NCI-H69 (cell line): ENCODE measurements at regions not wholly inside any gene's neighbourhood (a gene's known extent, or its start where the extent isn't known, plus 50 kb on each side); places are given as distances from the start of the nearest gene placed in this dataset.
A peak's percentile ranks its signal among the peaks of the same experiment; 100 is the strongest.

Experiments used
- DNase-seq: peaks from one replicate; lab custom pipeline; 2025; lab: John Stamatoyannopoulos, UW

DNA sequence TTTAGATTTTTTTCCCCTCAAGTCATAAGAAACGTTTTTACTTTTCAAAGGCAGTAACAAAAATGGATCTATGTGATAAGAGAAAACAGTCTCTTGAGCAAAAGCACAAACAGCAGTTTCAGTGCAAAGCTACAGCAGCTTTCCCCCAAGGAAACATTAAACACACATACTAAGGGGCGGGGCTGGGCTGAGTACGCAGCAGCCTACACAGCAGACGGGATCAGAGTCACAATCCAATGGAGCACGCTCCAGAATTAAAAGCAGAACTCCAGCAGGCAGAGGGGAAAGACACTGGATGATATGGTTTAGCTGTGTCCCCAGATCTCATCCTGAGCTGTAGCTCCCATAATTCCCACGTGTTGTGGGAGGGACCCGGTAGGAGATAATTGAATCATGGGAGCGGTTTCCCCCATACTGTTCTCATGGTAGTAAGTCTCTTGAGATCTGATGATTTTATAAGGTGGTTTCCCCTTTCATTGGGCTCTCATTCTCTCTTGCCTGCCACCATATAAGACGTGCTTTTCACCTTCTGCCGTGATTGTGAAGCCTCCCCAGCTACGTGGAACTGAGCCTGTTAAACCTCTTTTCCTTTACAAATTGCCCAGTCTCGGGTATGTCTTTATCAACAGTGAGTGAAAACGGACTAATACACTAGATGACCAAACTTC lies 116.2 kb upstream of the SLCO3A1 start:
- peak; percentile 34 for DNase-seq

GRCh38 chr15:91741986-91742385 lies 111.5 kb upstream of the SLCO3A1 start:
- DNase-seq = no peak

- no peak for DNase-seq
Observed at GRCh38 chr15:91751611-91752010, 101.9 kb upstream of the SLCO3A1 start.

DNA sequence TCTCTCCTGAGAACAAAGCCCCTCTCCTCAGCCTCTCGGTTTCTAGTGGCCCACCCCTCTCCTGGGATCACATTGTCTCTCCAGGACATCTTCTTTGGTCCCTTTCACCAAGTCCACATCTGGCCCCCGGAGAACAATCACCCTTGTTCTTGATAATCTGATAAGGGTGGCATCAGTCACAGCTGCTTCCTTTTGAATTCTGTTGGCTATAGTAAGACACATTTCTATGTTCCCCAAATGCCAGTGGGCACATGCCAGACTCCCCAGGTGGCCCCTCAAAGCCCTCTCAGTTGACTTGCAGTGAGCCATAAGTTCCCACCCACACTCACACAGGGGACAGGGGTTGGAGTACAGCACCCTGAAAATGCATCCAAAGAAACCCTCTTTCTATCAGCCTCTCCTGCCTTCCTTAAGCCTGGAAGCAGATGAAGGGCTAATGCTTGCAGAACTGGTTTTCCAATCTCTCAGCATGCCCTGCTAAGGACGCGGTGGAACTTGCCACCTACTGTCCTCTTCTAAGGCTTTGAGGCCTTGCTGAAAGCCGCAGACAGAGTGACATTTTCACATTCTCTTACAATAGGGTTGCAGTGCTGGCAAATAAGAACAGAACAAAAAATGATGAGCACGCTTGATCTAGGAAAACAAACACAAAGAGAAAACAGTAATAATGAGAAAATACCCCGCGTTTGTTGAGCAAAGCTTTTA lies 101.3 kb upstream of the SLCO3A1 start:
- no peak for DNase-seq

- DNase-seq = no peak
Observed at GRCh38 chr15:91759560-91759959, 93.9 kb upstream of the SLCO3A1 start.

- DNase-seq = no peak
Observed at GRCh38 chr15:91765660-91766059, 87.8 kb upstream of the SLCO3A1 start.

DNA sequence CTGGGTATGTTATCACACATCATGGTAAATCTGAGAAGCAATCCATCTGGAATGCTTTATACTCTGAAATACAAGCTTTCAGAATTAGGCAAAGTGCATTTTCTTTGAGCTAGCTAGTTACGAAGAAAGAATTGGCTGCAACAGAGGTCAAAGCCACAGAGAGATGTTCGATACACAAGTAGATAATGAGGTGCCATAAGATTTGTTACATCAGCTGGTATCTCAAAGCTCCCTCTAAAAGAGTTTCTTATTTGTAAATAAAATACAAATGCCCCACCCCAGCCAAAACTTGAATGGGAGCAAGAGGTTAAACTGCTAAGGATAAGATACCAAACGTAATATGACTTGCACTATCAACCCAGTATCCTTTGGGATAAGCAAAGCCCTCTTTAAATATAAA lies 84.0 kb upstream of the SLCO3A1 start:
- no peak for DNase-seq

DNA sequence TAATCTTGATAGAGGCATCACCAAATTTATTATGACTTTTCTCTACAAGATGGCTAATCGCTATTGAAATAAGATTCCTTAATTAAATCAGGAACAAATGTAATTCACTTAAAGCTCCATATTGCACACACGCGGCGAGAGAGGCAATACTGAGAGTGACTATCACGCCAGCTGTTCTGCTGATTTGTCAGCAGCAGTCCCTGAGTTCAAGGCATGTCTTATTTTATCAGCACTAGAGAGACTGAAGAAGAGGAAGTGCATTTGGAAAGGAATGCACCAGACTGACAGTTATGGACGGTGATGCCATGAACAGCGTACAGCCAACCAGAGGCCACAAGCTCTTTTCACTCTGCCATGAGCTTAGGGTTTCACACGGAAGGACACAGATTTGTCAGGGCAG lies 83.6 kb upstream of the SLCO3A1 start:
- DNase-seq = no peak

GRCh38 chr15:91776104-91776503 lies 77.4 kb upstream of the SLCO3A1 start:
- DNase-seq = no peak

GRCh38 chr15:91779960-91780359 lies 73.5 kb upstream of the SLCO3A1 start:
- no peak for DNase-seq

DNA sequence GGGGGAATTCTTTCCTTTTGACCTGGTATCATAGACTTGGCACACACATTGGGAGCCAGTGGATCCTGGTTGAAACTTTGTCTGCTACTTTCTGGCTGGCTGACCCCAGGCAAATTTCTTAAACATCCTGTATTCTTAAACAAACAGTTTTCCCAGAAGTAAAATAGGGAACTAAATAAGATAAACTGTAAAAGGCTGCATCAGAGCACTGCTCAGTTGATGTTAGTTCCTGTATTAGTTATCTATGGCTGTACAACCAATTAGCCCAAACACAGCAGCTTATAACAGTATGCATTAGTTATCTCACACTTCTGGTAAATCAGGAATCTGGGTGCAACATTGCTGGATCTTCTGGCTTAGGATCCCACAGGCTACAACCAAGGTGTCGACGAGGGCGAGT lies 73.1 kb upstream of the SLCO3A1 start:
- no peak for DNase-seq

DNA sequence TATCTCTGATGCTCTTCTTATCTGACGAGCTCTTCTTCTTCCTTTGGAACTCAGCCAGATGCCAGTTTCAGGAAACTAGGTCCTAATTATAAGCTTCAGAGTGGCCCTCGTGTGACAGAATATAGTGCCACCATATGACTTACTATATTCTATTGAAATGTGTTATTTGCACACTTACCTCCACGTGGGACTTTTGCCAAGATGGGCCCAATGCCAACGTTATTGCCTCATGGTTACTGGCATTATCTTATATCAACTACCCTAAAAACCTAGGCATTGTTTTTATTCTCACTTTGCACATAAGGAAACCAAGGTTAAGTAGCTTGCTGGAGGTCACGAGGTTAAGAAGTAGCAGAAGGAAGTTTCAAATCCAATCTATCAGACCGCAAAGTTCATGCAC lies 71.3 kb upstream of the SLCO3A1 start:
- peak; percentile 79 for DNase-seq

GRCh38 chr15:91783008-91783407 lies 70.5 kb upstream of the SLCO3A1 start:
- DNase-seq = peak; percentile 6

GRCh38 chr15:91783451-91783850 lies 70.1 kb upstream of the SLCO3A1 start:
- DNase-seq = no peak

- DNase-seq = no peak
Observed at GRCh38 chr15:91784973-91785709, 68.4 kb upstream of the SLCO3A1 start.

GRCh38 chr15:91787198-91787597 lies 66.3 kb upstream of the SLCO3A1 start:
- DNase-seq = peak; percentile 47

DNA sequence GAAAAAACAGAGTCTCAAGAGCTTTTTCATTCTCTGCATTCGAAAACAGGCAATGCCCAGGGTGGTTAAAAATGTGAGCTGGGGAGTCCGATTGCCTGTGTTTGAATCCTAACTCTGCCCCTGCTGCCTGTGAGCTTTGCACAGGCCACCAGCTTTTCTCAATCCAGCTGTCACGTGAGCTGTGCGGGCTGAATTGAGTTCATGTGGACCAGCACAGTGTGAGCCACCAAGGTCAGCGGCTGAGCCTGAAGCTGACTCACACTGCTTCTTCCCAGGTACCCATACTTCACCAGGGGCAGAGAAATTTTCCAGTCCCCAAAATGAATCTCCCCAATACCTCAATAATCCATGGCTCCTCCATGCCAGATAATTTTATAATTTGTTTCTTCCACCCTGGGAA lies 64.4 kb upstream of the SLCO3A1 start:
- DNase-seq = no peak

- no peak for DNase-seq
Observed at GRCh38 chr15:91790836-91791235, 62.7 kb upstream of the SLCO3A1 start.

GRCh38 chr15:91793771-91794170 lies 59.7 kb upstream of the SLCO3A1 start:
- no peak for DNase-seq

DNA sequence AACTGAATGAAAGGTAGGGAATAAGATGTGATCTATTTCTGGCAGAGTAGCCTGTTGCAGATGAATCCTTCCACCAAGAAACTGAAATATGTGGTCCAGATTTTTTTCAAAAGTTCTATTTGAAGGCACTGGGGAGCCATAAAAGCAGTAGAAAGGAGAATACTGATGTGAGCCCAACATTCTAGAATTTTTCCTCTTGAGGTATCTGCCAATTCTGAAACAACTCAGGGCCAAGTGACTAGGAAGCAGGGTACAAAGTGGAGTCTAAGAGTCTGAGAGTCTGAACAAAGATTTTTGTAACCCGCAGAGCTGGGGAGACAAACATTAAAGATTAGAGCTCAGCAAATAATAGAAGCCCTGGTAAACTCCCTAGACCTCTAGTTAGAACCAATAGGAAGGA lies 58.3 kb upstream of the SLCO3A1 start:
- DNase-seq = no peak

- no peak for DNase-seq
Observed at GRCh38 chr15:91801836-91802534, 51.5 kb upstream of the SLCO3A1 start.

GRCh38 chr15:91803260-91803659 lies 50.2 kb upstream of the SLCO3A1 start:
- no peak for DNase-seq
